GM12878 (cell line): ENCODE measurements at regions not wholly inside any gene's neighbourhood (a gene's known extent, or its start where the extent isn't known, plus 50 kb on each side); places are given as distances from the start of the nearest gene placed in this dataset.

Experiments used
- CTCF ChIP-seq, 3 experiments: IDR thresholded peaks in 2 of 3; conservative IDR thresholded peaks in 1 of 3; 2 replicates each; pipeline ENCODE4 v1.5.1; 2011; ENCODE audit warnings: low read depth in 3 of 3, low read length in 3 of 3, mild to moderate bottlenecking in 3 of 3, control low read depth in 2 of 3, moderate library complexity in 2 of 3, inconsistent platforms in 1 of 3, mixed read lengths in 1 of 3; ENCODE audit not compliant: control insufficient read depth in 2 of 3, insufficient read depth in 1 of 3; ENCODE audit errors: extremely low read depth in 1 of 3
- FOXM1 ChIP-seq: IDR thresholded peaks from 2 replicates; pipeline ENCODE4 v1.6.1; 2012; ENCODE audit warnings: low read depth, mild to moderate bottlenecking, inconsistent platforms, low read length, moderate library complexity
- RAD21 ChIP-seq: IDR thresholded peaks from 2 replicates; pipeline ENCODE4 v1.6.1; 2011; ENCODE audit warnings: mild to moderate bottlenecking, low read depth, low read length, moderate library complexity; ENCODE audit not compliant: insufficient read depth
- SMAD5 ChIP-seq: IDR thresholded peaks from 2 replicates; pipeline ENCODE4 v1.6.1; 2016; ENCODE audit warnings: antibody characterized with exemption, low read depth
- WRNIP1 ChIP-seq: IDR thresholded peaks from 2 replicates; pipeline ENCODE4 v1.6.1; 2011; ENCODE audit warnings: low read depth, low read length, improper control_type of control experiment, borderline replicate concordance

- no peak for TF ChIP-seq RAD21
- no peak for TF ChIP-seq SMAD5
- no peak for TF ChIP-seq WRNIP1
- TF ChIP-seq CTCF (IDR thresholded peaks at IDR 0.05 in 2 of 3, conservative IDR thresholded peaks at IDR 0.05 in 1 of 3; ENCODE audit: control insufficient read depth in 2 of 3, extremely low read depth in 1 of 3, insufficient read depth in 1 of 3, low read depth in 3 of 3, low read length in 3 of 3) = no peak
- no peak for TF ChIP-seq FOXM1
Observed at GRCh38 chr3:72604328-72604727, 243.9 kb downstream of the SHQ1 start.
